H9 (cell line): ENCODE measurements at regions not wholly inside any gene's neighbourhood (a gene's known extent, or its start where the extent isn't known, plus 50 kb on each side); places are given as distances from the start of the nearest gene placed in this dataset.

Source experiments
- DNase-seq: peaks from one replicate; pipeline ENCODE4 v3.0.0-alpha.2; 2017
- H2AFZ ChIP-seq: one replicate; pipeline ENCODE4 v1.6.1; 2013; ENCODE audit warnings: mild to moderate bottlenecking, low read length, control low read depth, moderate library complexity
- H2AK5ac ChIP-seq: 2 replicates; pipeline ENCODE4 v1.6.1; 2013; ENCODE audit warnings: low read length, control low read depth, mixed read lengths; ENCODE audit not compliant: insufficient read length
- H2BK120ac ChIP-seq: one replicate; pipeline ENCODE4 v1.6.1; 2013; ENCODE audit warnings: low read depth, mild to moderate bottlenecking, low read length, control low read depth, inconsistent platforms; ENCODE audit not compliant: poor library complexity, severe bottlenecking
- H2BK12ac ChIP-seq: 2 replicates; pipeline ENCODE4 v1.6.1; 2013; ENCODE audit warnings: low read length, control low read depth, mixed read lengths, low read depth; ENCODE audit not compliant: insufficient read length
- H2BK15ac ChIP-seq: 2 replicates; pipeline ENCODE4 v1.6.1; 2013; ENCODE audit warnings: low read depth, low read length, control low read depth
- H2BK20ac ChIP-seq: one replicate; pipeline ENCODE4 v1.6.1; 2013; ENCODE audit warnings: low read depth, mild to moderate bottlenecking, low read length, control low read depth, inconsistent platforms; ENCODE audit not compliant: poor library complexity, severe bottlenecking
- H2BK5ac ChIP-seq: 2 replicates; pipeline ENCODE4 v1.6.1; 2013; ENCODE audit warnings: low read length, control low read depth, mixed read lengths; ENCODE audit not compliant: insufficient read length
- H3K14ac ChIP-seq: 2 replicates; pipeline ENCODE4 v1.6.1; 2013; ENCODE audit warnings: low read length, control low read depth; ENCODE audit not compliant: insufficient read depth
- H3K18ac ChIP-seq: 2 replicates; pipeline ENCODE4 v1.6.1; 2013; ENCODE audit warnings: low read depth, mild to moderate bottlenecking, mixed read lengths, low read length, control low read depth; ENCODE audit not compliant: insufficient read length
- H3K23ac ChIP-seq: 2 replicates; pipeline ENCODE4 v1.6.1; 2013; ENCODE audit warnings: low read length, control low read depth, mixed read lengths, low read depth; ENCODE audit not compliant: insufficient read length
- H3K23me2 ChIP-seq: 2 replicates; pipeline ENCODE4 v1.6.1; 2013; ENCODE audit warnings: low read depth, mild to moderate bottlenecking, mixed read lengths, low read length, control low read depth; ENCODE audit not compliant: insufficient read length, poor library complexity, severe bottlenecking
- H3K27ac ChIP-seq: 2 replicates; pipeline ENCODE4 v1.5.1; 2013; ENCODE audit warnings: low read length, control low read depth, mixed read lengths, low read depth; ENCODE audit not compliant: insufficient read length
- H3K27me3 ChIP-seq: 2 replicates; pipeline ENCODE4 v1.6.1; 2013; ENCODE audit warnings: low read length, control low read depth, inconsistent platforms; ENCODE audit not compliant: insufficient read depth
- H3K4ac ChIP-seq: 2 replicates; pipeline ENCODE4 v1.6.1; 2013; ENCODE audit warnings: low read depth, mild to moderate bottlenecking, control low read depth, inconsistent platforms, low read length, moderate library complexity
- H3K4me1 ChIP-seq: 2 replicates; pipeline ENCODE4 v1.6.1; 2013; ENCODE audit warnings: low read length, control low read depth, inconsistent platforms; ENCODE audit not compliant: insufficient read depth
- H3K4me2 ChIP-seq: 2 replicates; pipeline ENCODE4 v1.6.1; 2013; ENCODE audit warnings: low read length, control low read depth, mixed read lengths; ENCODE audit not compliant: insufficient read length, insufficient read depth
- H3K56ac ChIP-seq: 2 replicates; pipeline ENCODE4 v1.6.1; 2013; ENCODE audit warnings: low read depth, mild to moderate bottlenecking, mixed read lengths, low read length, control low read depth; ENCODE audit not compliant: insufficient read length
- H3K79me1 ChIP-seq: 2 replicates; pipeline ENCODE4 v1.6.1; 2013; ENCODE audit warnings: low read depth, mild to moderate bottlenecking, moderate library complexity, low read length, control low read depth, inconsistent platforms; ENCODE audit not compliant: insufficient read depth, poor library complexity, severe bottlenecking
- H3K79me2 ChIP-seq: 2 replicates; pipeline ENCODE4 v1.6.1; 2013; ENCODE audit warnings: low read length, control low read depth, inconsistent platforms; ENCODE audit not compliant: insufficient read depth
- H3K9ac ChIP-seq: 2 replicates; pipeline ENCODE4 v1.6.1; 2013; ENCODE audit warnings: low read length, control low read depth, mixed read lengths; ENCODE audit not compliant: insufficient read length; ENCODE audit errors: extremely low read depth
- H3K9me3 ChIP-seq: one replicate; pipeline ENCODE4 v1.6.1; 2013; ENCODE audit warnings: low read depth, low read length, inconsistent platforms; ENCODE audit not compliant: control insufficient read depth
- H3T11ph ChIP-seq: one replicate; pipeline ENCODE4 v1.6.1; 2013; ENCODE audit warnings: mild to moderate bottlenecking, low read length, control low read depth, inconsistent platforms
- H4K20me1 ChIP-seq: one replicate; pipeline ENCODE4 v1.6.1; 2013; ENCODE audit not compliant: control insufficient read depth, insufficient read length, insufficient read depth
- H4K5ac ChIP-seq: 2 replicates; pipeline ENCODE4 v1.6.1; 2013; ENCODE audit warnings: low read depth, mild to moderate bottlenecking, mixed read lengths, low read length, control low read depth; ENCODE audit not compliant: insufficient read length
- H4K8ac ChIP-seq: replicated peaks from 2 replicates; pipeline ENCODE4 v1.6.1; 2013; ENCODE audit warnings: low read length, control low read depth, mixed read lengths, low read depth; ENCODE audit not compliant: insufficient read length
- H4K91ac ChIP-seq: 2 replicates; pipeline ENCODE4 v1.6.1; 2013; ENCODE audit warnings: low read depth, mild to moderate bottlenecking, moderate library complexity, mixed read lengths, low read length, control low read depth; ENCODE audit not compliant: insufficient read length
- H3K27ac Mint-ChIP-seq, 3 experiments: 2 replicates in 2 of 3; 3 replicates in 1 of 3; pipeline ENCODE4 v1.8.0; 2020 to 2021; ENCODE audit warnings: mixed read lengths in 3 of 3, mild to moderate bottlenecking in 1 of 3, moderate library complexity in 1 of 3
- H3K27me3 Mint-ChIP-seq: 2 replicates; pipeline ENCODE4 v1.8.0; 2021; ENCODE audit warnings: low read depth, mild to moderate bottlenecking, moderate library complexity, mixed read lengths
- H3K36me3 Mint-ChIP-seq, 3 experiments: 2 replicates in 2 of 3; 3 replicates in 1 of 3; pipeline ENCODE4 v1.8.0; 2020 to 2021; ENCODE audit warnings: low read depth in 3 of 3, mixed read lengths in 3 of 3; ENCODE audit not compliant: insufficient read depth in 1 of 3
- H3K4me1 Mint-ChIP-seq, 2 experiments: 2 replicates each; pipeline ENCODE4 v1.8.0; 2020; ENCODE audit warnings: mixed read lengths in 2 of 2
- H3K4me3 Mint-ChIP-seq, 2 experiments: 2 replicates in 1 of 2; 3 replicates in 1 of 2; pipeline ENCODE4 v1.8.0; 2020 to 2021; ENCODE audit warnings: mild to moderate bottlenecking in 2 of 2, mixed read lengths in 2 of 2, moderate library complexity in 1 of 2
- H3K9me3 Mint-ChIP-seq, 2 experiments: 2 replicates in 1 of 2; 3 replicates in 1 of 2; pipeline ENCODE4 v1.8.0; 2020; ENCODE audit warnings: mild to moderate bottlenecking in 2 of 2, mixed read lengths in 2 of 2, moderate library complexity in 1 of 2
- CTCF ChIP-seq: fragments of 200-600 bp; sonication (generic); conservative IDR thresholded peaks from 3 replicates; pipeline ENCODE4 v1.8.0; 2021; ENCODE audit warnings: antibody characterized with exemption, mild to moderate bottlenecking
- WGBS: extraction: QIAGEN DNeasy Blood & Tissue Kit; methylation state at CpG from one replicate; pipeline ENCODE4 v1.1.7; 2013; ENCODE audit warnings: missing lambda C conversion rate, low lambda C conversion rate, mixed read lengths; ENCODE audit not compliant: insufficient read length; ENCODE audit errors: extremely low coverage; 5-methylcytosine and 5-hydroxymethylcytosine counted together

- H2BK20ac ChIP-seq: no peak overlapping the region
- H3K4me2 ChIP-seq: no peak overlapping the region
- no peak for DNase-seq
- no peaks in the 10 kb centered on the region for H3K4me1 ChIP-seq
- Mint-ChIP-seq H3K9me3 (no peaks in the 10 kb centered on the region; a peak in 1 of 5 replicates), H3K4me3 (no peak overlapping the region), H3K36me3 (no peaks in the 10 kb centered on the region), H3K27me3 (no peaks in the 10 kb centered on the region; the same call in none of the 2 replicates), H3K4me1 (no peaks in the 10 kb centered on the region), H3K27ac (no peak overlapping the region)
- no peaks in the 10 kb centered on the region for H3K23me2 ChIP-seq
- H4K8ac ChIP-seq: no peak overlapping the region
- H3K9me3 ChIP-seq: no peaks in the 10 kb centered on the region
- no peak overlapping the region for H3K18ac ChIP-seq
- no peak overlapping the region for H2AK5ac ChIP-seq
- H3K4ac ChIP-seq: no peak overlapping the region
- H2BK120ac ChIP-seq: no peak overlapping the region
- H3K79me2 ChIP-seq: no peaks in the 10 kb centered on the region
- no peak overlapping the region for H2AFZ ChIP-seq
- H3T11ph ChIP-seq: no peak overlapping the region
- no CpG with 5 or more reads among the region's 3 CpGs for WGBS
- no peak overlapping the region for H3K27ac ChIP-seq
- no peak overlapping the region for H3K9ac ChIP-seq
- no peak overlapping the region for H4K5ac ChIP-seq
- H4K20me1 ChIP-seq: no peaks in the 10 kb centered on the region
- no peak overlapping the region for H2BK5ac ChIP-seq
- no peak overlapping the region for H3K23ac ChIP-seq
- H3K79me1 ChIP-seq: no peaks in the 10 kb centered on the region
- no peak overlapping the region for H4K91ac ChIP-seq
- H3K14ac ChIP-seq: no peak overlapping the region
- no peak overlapping the region for H2BK12ac ChIP-seq
- no peaks in the 10 kb centered on the region for H3K27me3 ChIP-seq
- TF ChIP-seq CTCF: no peak
- no peak overlapping the region for H3K56ac ChIP-seq
- no peak overlapping the region for H2BK15ac ChIP-seq
Observed at GRCh38 chr6:45795678-45796077, 220.0 kb downstream of the CLIC5 start.
